ACC112 (cell line): ENCODE measurements at regions not wholly inside any gene's neighbourhood (a gene's known extent, or its start where the extent isn't known, plus 50 kb on each side); places are given as distances from the start of the nearest gene placed in this dataset.

ENCODE experiments used
- H2AFZ ChIP-seq: fragments of 200-600 bp; sonication (generic); one replicate; pipeline ENCODE4 v1.6.0; 2017; ENCODE audit warnings: antibody characterized with exemption, low read length; ENCODE audit not compliant: unreplicated experiment
- H3K27ac ChIP-seq: fragments of 200-600 bp; sonication (generic); 2 replicates; pipeline ENCODE4 v1.5.1; 2014; ENCODE audit warnings: low read depth, mild to moderate bottlenecking, antibody characterized with exemption, low read length, moderate library complexity
- H3K27me3 ChIP-seq: fragments of 200-600 bp; sonication (generic); 2 replicates; pipeline ENCODE4 v1.6.1; 2014; ENCODE audit warnings: mild to moderate bottlenecking, antibody characterized with exemption, low read length, moderate library complexity, mixed read lengths; ENCODE audit not compliant: insufficient read depth
- H3K36me3 ChIP-seq: fragments of 200-600 bp; sonication (generic); 2 replicates; pipeline ENCODE4 v1.6.1; 2016; ENCODE audit warnings: mild to moderate bottlenecking, antibody characterized with exemption, low read length, moderate library complexity, mixed read lengths; ENCODE audit not compliant: insufficient read depth
- H3K4me1 ChIP-seq: fragments of 200-600 bp; sonication (generic); one replicate; pipeline ENCODE4 v1.6.1; 2016; ENCODE audit warnings: low read length, mixed read lengths; ENCODE audit not compliant: insufficient read depth, unreplicated experiment, control insufficient read depth
- H3K4me3 ChIP-seq: fragments of 200-600 bp; sonication (generic); 2 replicates; pipeline ENCODE4 v1.5.1; 2014; ENCODE audit warnings: mild to moderate bottlenecking, low read depth, low read length
- H3K79me2 ChIP-seq: fragments of 200-600 bp; sonication (generic); one replicate; pipeline ENCODE4 v1.6.0; 2016; ENCODE audit warnings: low read length; ENCODE audit not compliant: control insufficient read depth, unreplicated experiment, insufficient read depth

- H3K27me3 ChIP-seq: no peaks in the 10 kb centered on the region
- H3K79me2 ChIP-seq: no peaks in the 10 kb centered on the region
- H3K36me3 ChIP-seq: no peaks in the 10 kb centered on the region
- H2AFZ ChIP-seq: no peak overlapping the region
- H3K27ac ChIP-seq: no peak overlapping the region
- no peaks in the 10 kb centered on the region for H3K4me1 ChIP-seq
- no peak overlapping the region for H3K4me3 ChIP-seq
These were observed 68.8 kb upstream of the ARHGAP18 start for GRCh38 chr6:129778793-129779192.

DNA sequence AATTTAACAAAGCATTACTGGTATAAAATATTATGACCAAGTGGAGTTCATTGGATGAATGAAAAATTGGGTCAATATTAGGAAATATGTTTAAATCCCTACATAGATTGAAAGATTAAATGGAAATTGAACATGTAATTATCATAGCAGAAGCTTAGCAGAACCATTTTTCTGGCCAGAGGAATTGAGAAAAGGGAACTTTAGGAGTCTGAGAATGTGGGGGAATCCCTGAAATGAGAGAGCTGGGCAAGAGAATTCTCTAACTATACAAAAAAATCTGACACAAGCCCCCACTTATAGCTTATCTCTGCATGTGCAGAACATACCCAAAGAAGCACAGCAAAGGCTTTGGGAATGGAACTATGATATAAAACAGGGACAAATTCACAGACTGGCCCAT lies 67.4 kb upstream of the ARHGAP18 start:
- no peaks in the 10 kb centered on the region for H3K36me3 ChIP-seq
- H3K79me2 ChIP-seq: no peaks in the 10 kb centered on the region
- no peaks in the 10 kb centered on the region for H3K27me3 ChIP-seq
- no peak overlapping the region for H2AFZ ChIP-seq
- H3K4me1 ChIP-seq: no peaks in the 10 kb centered on the region
- no peak overlapping the region for H3K27ac ChIP-seq
- no peak overlapping the region for H3K4me3 ChIP-seq

GRCh38 chr6:129776542-129777330 lies 66.8 kb upstream of the ARHGAP18 start:
- no peak overlapping the region for H3K4me3 ChIP-seq

GRCh38 chr6:129774697-129775447 lies 64.9 kb upstream of the ARHGAP18 start:
- H3K27me3 ChIP-seq: no peaks in the 10 kb centered on the region
- no peak overlapping the region for H3K27ac ChIP-seq
- H3K4me3 ChIP-seq: 0 out of 2 replicates have a peak overlapping the region, but pooled peaks have one; percentile 21
- no peaks in the 10 kb centered on the region for H3K79me2 ChIP-seq
- H3K36me3 ChIP-seq: no peaks in the 10 kb centered on the region
- no peaks in the 10 kb centered on the region for H3K4me1 ChIP-seq
- H2AFZ ChIP-seq: peak overlapping the region; percentile 77

More at GRCh38 chr6:129776542-129777330, 66.8 kb upstream of the ARHGAP18 start:
- Histone ChIP-seq H3K4me1 (no peaks in the 10 kb centered on the region), H2AFZ (no peak overlapping the region), H3K36me3 (no peaks in the 10 kb centered on the region), H3K27me3 (no peaks in the 10 kb centered on the region), H3K79me2 (no peaks in the 10 kb centered on the region), H3K27ac (no peak overlapping the region)

DNA sequence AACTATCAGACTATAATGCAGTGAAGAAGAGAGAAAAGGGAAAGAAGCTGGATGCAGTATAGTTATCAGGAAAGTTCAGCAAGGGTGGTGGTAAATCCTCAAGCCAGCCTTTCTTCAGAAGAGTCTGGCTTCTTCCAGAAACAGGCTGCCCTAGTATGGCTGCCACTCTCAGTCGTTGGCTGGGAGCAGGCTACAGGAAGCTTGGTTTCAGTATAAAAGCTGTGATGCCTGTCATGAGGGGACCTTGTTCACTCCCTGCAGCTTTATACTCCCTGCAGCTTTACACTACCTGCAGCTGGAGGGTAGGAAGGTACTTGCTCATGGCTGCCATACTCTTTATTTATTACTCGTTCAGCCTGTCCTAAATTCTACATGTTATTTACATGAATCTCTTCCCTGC lies 63.3 kb upstream of the ARHGAP18 start:
- Histone ChIP-seq H3K4me3 (no peak overlapping the region), H3K4me1 (no peaks in the 10 kb centered on the region), H3K27ac (no peak overlapping the region), H3K27me3 (no peaks in the 10 kb centered on the region), H3K36me3 (no peaks in the 10 kb centered on the region), H3K79me2 (no peaks in the 10 kb centered on the region), H2AFZ (no peak overlapping the region)

DNA sequence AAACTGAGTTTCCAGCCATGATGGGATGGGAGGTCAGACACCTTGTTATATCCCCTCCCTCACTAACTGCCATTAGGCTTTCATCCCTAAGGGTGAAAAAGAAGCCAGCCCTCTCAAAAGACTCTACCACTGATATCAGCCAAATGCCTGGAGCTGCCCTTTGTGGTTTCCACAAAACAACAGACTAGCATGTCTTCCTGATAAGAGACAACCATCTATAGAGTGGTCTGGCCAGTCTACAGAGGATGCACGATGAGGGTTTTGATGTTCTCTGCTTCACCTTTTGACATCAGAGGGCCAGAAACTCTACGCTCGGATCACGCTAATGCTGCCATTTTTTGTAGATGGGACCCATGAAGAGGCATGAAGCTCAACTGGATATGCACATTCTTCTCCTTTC lies 61.7 kb upstream of the ARHGAP18 start:
- no peak overlapping the region for H2AFZ ChIP-seq
- H3K79me2 ChIP-seq: no peaks in the 10 kb centered on the region
- no peak overlapping the region for H3K4me3 ChIP-seq
- no peak overlapping the region for H3K27ac ChIP-seq
- no peaks in the 10 kb centered on the region for H3K27me3 ChIP-seq
- peaks cover 4% of the 10 kb centered on the region for H3K4me1 ChIP-seq
- H3K36me3 ChIP-seq: no peaks in the 10 kb centered on the region

GRCh38 chr6:129767776-129768485 lies 58.0 kb upstream of the ARHGAP18 start:
- Histone ChIP-seq H3K27ac (no peak overlapping the region), H2AFZ (peak overlapping the region; percentile 33)

GRCh38 chr6:129766959-129767728 lies 57.2 kb upstream of the ARHGAP18 start:
- peaks cover 8% of the 10 kb centered on the region; the same call in 1 of the 2 replicates for H3K27me3 ChIP-seq
- H3K36me3 ChIP-seq: no peaks in the 10 kb centered on the region
- peaks cover 4% of the 10 kb centered on the region for H3K4me1 ChIP-seq
- H3K79me2 ChIP-seq: no peaks in the 10 kb centered on the region
- H2AFZ ChIP-seq: peak overlapping the region; percentile 33
- H3K4me3 ChIP-seq: peak overlapping the region; percentile 77
- no peak overlapping the region for H3K27ac ChIP-seq

More at GRCh38 chr6:129767776-129768485, 58.0 kb upstream of the ARHGAP18 start:
- Histone ChIP-seq H3K36me3 (no peaks in the 10 kb centered on the region), H3K4me1 (peaks cover 4% of the 10 kb centered on the region), H3K27me3 (peaks cover 8% of the 10 kb centered on the region; the same call in 1 of the 2 replicates), H3K79me2 (no peaks in the 10 kb centered on the region), H3K4me3 (peak overlapping the region; percentile 77)

DNA sequence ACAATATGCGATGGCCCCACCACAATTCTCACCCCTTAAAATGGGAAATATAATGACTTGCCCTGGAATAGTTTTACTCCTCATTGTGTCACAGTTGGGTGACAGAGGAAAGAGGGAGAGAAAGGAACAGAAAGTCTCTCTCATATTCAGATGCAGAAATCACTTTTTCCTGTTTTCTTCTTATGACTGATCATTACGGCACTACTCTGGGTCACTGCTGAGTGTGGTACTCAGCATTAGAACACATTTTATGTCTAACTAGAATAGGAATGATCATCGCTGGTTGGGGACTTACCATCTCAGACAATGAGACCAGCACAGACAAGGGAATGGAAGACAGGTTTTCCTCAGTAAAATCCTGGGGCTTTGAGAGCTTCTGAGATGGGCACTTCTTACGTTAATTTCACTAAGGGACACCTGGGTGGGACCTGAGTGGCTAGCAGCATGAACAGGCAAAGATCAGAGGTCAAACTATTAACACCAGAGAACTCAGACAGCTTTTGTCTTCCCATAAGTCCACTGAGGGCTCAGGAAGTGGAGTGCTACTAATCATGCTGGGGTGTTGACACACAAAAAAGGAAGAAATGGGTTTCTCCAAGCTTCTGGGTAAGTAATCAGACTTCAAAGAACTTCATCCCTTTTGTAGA lies 54.9 kb upstream of the ARHGAP18 start:
- H2AFZ ChIP-seq: no peak overlapping the region
- peaks cover 4% of the 10 kb centered on the region for H3K4me1 ChIP-seq
- H3K79me2 ChIP-seq: no peaks in the 10 kb centered on the region

More for the DNA sequence above, 54.9 kb upstream of the ARHGAP18 start:
- Histone ChIP-seq H3K27ac (no peak overlapping the region), H3K36me3 (no peaks in the 10 kb centered on the region), H3K27me3 (peaks cover 8% of the 10 kb centered on the region; the same call in 1 of the 2 replicates), H3K4me3 (no peak overlapping the region)
